Karpas-422 (cell line): ENCODE measurements at regions not wholly inside any gene's neighbourhood (a gene's known extent, or its start where the extent isn't known, plus 50 kb on each side); places are given as distances from the start of the nearest gene placed in this dataset.

ENCODE experiments used
- DNase-seq: peaks from one replicate; pipeline ENCODE4 v3.0.0-alpha.2; 2015
- H2AFZ ChIP-seq: fragments of 200-600 bp; sonication (generic); 2 replicates; pipeline ENCODE4 v1.6.1; 2014; ENCODE audit warnings: antibody characterized with exemption, low read length, mixed read lengths
- H3K27ac ChIP-seq: fragments of 200-600 bp; sonication (generic); 2 replicates; pipeline ENCODE4 v1.5.1; 2014; ENCODE audit warnings: mild to moderate bottlenecking, low read length, moderate library complexity
- H3K27me3 ChIP-seq: fragments of 200-600 bp; sonication (generic); 2 replicates; pipeline ENCODE4 v1.6.1; 2014; ENCODE audit warnings: low read length, mixed read lengths
- H3K36me3 ChIP-seq: fragments of 200-600 bp; sonication (generic); 2 replicates; pipeline ENCODE4 v1.6.1; 2014; ENCODE audit warnings: low read length, mixed read lengths; ENCODE audit not compliant: insufficient read depth
- H3K4me1 ChIP-seq: fragments of 200-600 bp; sonication (generic); 2 replicates; pipeline ENCODE4 v1.6.1; 2014; ENCODE audit warnings: mild to moderate bottlenecking, low read length, mixed read lengths
- H3K4me2 ChIP-seq: fragments of 200-600 bp; sonication (generic); 2 replicates; pipeline ENCODE4 v1.6.1; 2014; ENCODE audit warnings: low read length, low read depth, mild to moderate bottlenecking; ENCODE audit not compliant: poor library complexity, severe bottlenecking
- H3K4me3 ChIP-seq: fragments of 200-600 bp; sonication (generic); 2 replicates; pipeline ENCODE4 v1.5.1; 2014; ENCODE audit warnings: mild to moderate bottlenecking, antibody characterized with exemption, low read length, mixed read lengths
- H3K79me2 ChIP-seq: fragments of 200-600 bp; sonication (generic); 2 replicates; pipeline ENCODE4 v1.6.1; 2014; ENCODE audit warnings: mild to moderate bottlenecking, low read length, mixed read lengths
- H3K9ac ChIP-seq: fragments of 200-600 bp; sonication (generic); 2 replicates; pipeline ENCODE4 v1.6.0; 2014; ENCODE audit warnings: low read length
- H3K9me2 ChIP-seq: fragments of 200-600 bp; sonication (generic), shearing (Covaris generic); replicated peaks from 2 replicates; pipeline ENCODE4 v1.6.0; 2014; ENCODE audit warnings: mild to moderate bottlenecking, low read length, moderate library complexity; ENCODE audit not compliant: insufficient read depth
- H3K9me3 ChIP-seq: fragments of 300-700, 200-600 bp; sonication (generic); 2 replicates; pipeline ENCODE4 v1.6.1; 2014; ENCODE audit warnings: low read length, mixed read lengths
- H4K20me1 ChIP-seq: fragments of 200-600 bp; sonication (generic); 2 replicates; pipeline ENCODE4 v1.6.1; 2014; ENCODE audit warnings: mild to moderate bottlenecking, antibody characterized with exemption, low read length, low read depth; ENCODE audit not compliant: insufficient read depth

GRCh38 chr5:101431201-101431600 is 528.1 kb upstream of the ST8SIA4 start:
- no peak overlapping the region for H3K4me2 ChIP-seq
- no peaks in the 10 kb centered on the region for H3K9me3 ChIP-seq
- no peaks in the 10 kb centered on the region for H3K4me1 ChIP-seq
- H3K27ac ChIP-seq, result no peak overlapping the region
- H3K9me2 ChIP-seq, result no peaks in the 10 kb centered on the region
- DNase-seq, result no peak
- H3K4me3 ChIP-seq, result no peak overlapping the region
- no peak overlapping the region for H3K9ac ChIP-seq
- H3K36me3 ChIP-seq, result no peaks in the 10 kb centered on the region
- H3K79me2 ChIP-seq, result no peaks in the 10 kb centered on the region
- no peaks in the 10 kb centered on the region for H3K27me3 ChIP-seq
- H4K20me1 ChIP-seq, result no peaks in the 10 kb centered on the region
- H2AFZ ChIP-seq, result no peak overlapping the region

- Histone ChIP-seq H3K4me3 (no peak overlapping the region), H3K4me1 (no peaks in the 10 kb centered on the region), H2AFZ (no peak overlapping the region), H3K36me3 (no peaks in the 10 kb centered on the region), H3K79me2 (no peaks in the 10 kb centered on the region), H4K20me1 (no peaks in the 10 kb centered on the region), H3K9me2 (no peaks in the 10 kb centered on the region), H3K27ac (no peak overlapping the region), H3K27me3 (no peaks in the 10 kb centered on the region), H3K9ac (no peak overlapping the region), H3K9me3 (no peaks in the 10 kb centered on the region), H3K4me2 (no peak overlapping the region)
- no peak for DNase-seq
These were observed 527.5 kb upstream of the ST8SIA4 start for GRCh38 chr5:101430551-101430950.

- Histone ChIP-seq H3K9me2 (no peaks in the 10 kb centered on the region), H2AFZ (no peak overlapping the region), H3K9ac (no peak overlapping the region), H3K79me2 (no peaks in the 10 kb centered on the region), H3K4me3 (no peak overlapping the region), H3K4me1 (no peaks in the 10 kb centered on the region), H3K27ac (no peak overlapping the region), H3K9me3 (no peaks in the 10 kb centered on the region), H3K27me3 (no peaks in the 10 kb centered on the region), H3K36me3 (no peaks in the 10 kb centered on the region), H3K4me2 (no peak overlapping the region), H4K20me1 (no peaks in the 10 kb centered on the region)
- DNase-seq, result no peak
These were observed 526.2 kb upstream of the ST8SIA4 start for GRCh38 chr5:101429241-101429640.

- Histone ChIP-seq H3K4me3 (no peak overlapping the region), H3K27ac (no peak overlapping the region), H4K20me1 (no peaks in the 10 kb centered on the region), H3K9ac (no peak overlapping the region), H3K27me3 (no peaks in the 10 kb centered on the region), H3K9me2 (no peaks in the 10 kb centered on the region), H2AFZ (no peak overlapping the region), H3K79me2 (no peaks in the 10 kb centered on the region), H3K36me3 (no peaks in the 10 kb centered on the region), H3K4me2 (no peak overlapping the region), H3K4me1 (no peaks in the 10 kb centered on the region), H3K9me3 (no peaks in the 10 kb centered on the region)
- DNase-seq, result no peak
These were observed 522.3 kb upstream of the ST8SIA4 start for GRCh38 chr5:101425339-101425859.

GRCh38 chr5:101424530-101425175 is 521.6 kb upstream of the ST8SIA4 start:
- H3K4me2 ChIP-seq, result no peak overlapping the region
- H2AFZ ChIP-seq, result no peak overlapping the region
- H3K27me3 ChIP-seq, result no peaks in the 10 kb centered on the region

GRCh38 chr5:101418713-101419118 is 515.6 kb upstream of the ST8SIA4 start:
- Histone ChIP-seq H3K27me3 (no peaks in the 10 kb centered on the region), H3K9me2 (no peaks in the 10 kb centered on the region), H3K27ac (no peak overlapping the region), H3K9ac (no peak overlapping the region), H4K20me1 (no peaks in the 10 kb centered on the region), H2AFZ (no peak overlapping the region), H3K4me1 (no peaks in the 10 kb centered on the region), H3K4me3 (no peak overlapping the region), H3K79me2 (no peaks in the 10 kb centered on the region), H3K4me2 (no peak overlapping the region), H3K36me3 (no peaks in the 10 kb centered on the region), H3K9me3 (no peaks in the 10 kb centered on the region)
- DNase-seq, result no peak

More at GRCh38 chr5:101424530-101425175, 521.6 kb upstream of the ST8SIA4 start:
- Histone ChIP-seq H3K9me2 (no peaks in the 10 kb centered on the region), H3K79me2 (no peaks in the 10 kb centered on the region), H3K9me3 (no peaks in the 10 kb centered on the region), H3K9ac (no peak overlapping the region), H3K4me3 (no peak overlapping the region), H3K27ac (no peak overlapping the region), H3K4me1 (no peaks in the 10 kb centered on the region), H3K36me3 (no peaks in the 10 kb centered on the region), H4K20me1 (no peaks in the 10 kb centered on the region)
- no peak for DNase-seq

GRCh38 chr5:101404531-101404930 is 501.4 kb upstream of the ST8SIA4 start:
- no peak overlapping the region for H3K4me3 ChIP-seq
- H3K4me2 ChIP-seq, result no peak overlapping the region

GRCh38 chr5:101393795-101394450 is 490.8 kb upstream of the ST8SIA4 start:
- Histone ChIP-seq H3K36me3 (no peaks in the 10 kb centered on the region), H4K20me1 (no peaks in the 10 kb centered on the region), H3K9me2 (no peaks in the 10 kb centered on the region), H3K27ac (no peak overlapping the region), H2AFZ (no peak overlapping the region), H3K27me3 (no peaks in the 10 kb centered on the region), H3K9ac (no peak overlapping the region), H3K4me1 (no peaks in the 10 kb centered on the region), H3K4me2 (no peak overlapping the region), H3K79me2 (no peaks in the 10 kb centered on the region), H3K9me3 (no peaks in the 10 kb centered on the region), H3K4me3 (no peak overlapping the region)
- no peak for DNase-seq

More at GRCh38 chr5:101404531-101404930, 501.4 kb upstream of the ST8SIA4 start:
- Histone ChIP-seq H3K27me3 (no peaks in the 10 kb centered on the region), H4K20me1 (no peaks in the 10 kb centered on the region), H3K36me3 (no peaks in the 10 kb centered on the region), H2AFZ (no peak overlapping the region), H3K9me3 (no peaks in the 10 kb centered on the region), H3K4me1 (no peaks in the 10 kb centered on the region), H3K79me2 (no peaks in the 10 kb centered on the region), H3K27ac (no peak overlapping the region), H3K9me2 (no peaks in the 10 kb centered on the region), H3K9ac (no peak overlapping the region)
- DNase-seq, result no peak
